HPDE6-E6E7 (cell line): ENCODE measurements at regions not wholly inside any gene's neighbourhood (a gene's known extent, or its start where the extent isn't known, plus 50 kb on each side); places are given as distances from the start of the nearest gene placed in this dataset.
"Not testable (repeated sequence)": the region's sequence is repeated elsewhere in the genome, so short reads cannot be mapped to it uniquely, and the experiment has no call there.

Experiments used
- DNase-seq: peaks from one replicate; pipeline ENCODE4 v3.0.0; 2011; ENCODE audit warnings: missing footprints; ENCODE audit errors: extremely low spot score

- no peak for DNase-seq
Observed at GRCh38 chr20:56724241-56724757, 95.2 kb downstream of the TFAP2C start.

GRCh38 chr20:56730003-56730402 lies 100.9 kb downstream of the TFAP2C start:
- DNase-seq = no peak

- DNase-seq = no peak
Observed at GRCh38 chr20:56730996-56731395, 101.9 kb downstream of the TFAP2C start.

- no peak for DNase-seq
Observed at GRCh38 chr20:56731476-56731875, 102.4 kb downstream of the TFAP2C start.

- no peak for DNase-seq
Observed at GRCh38 chr20:56733967-56734366, 104.9 kb downstream of the TFAP2C start.

GRCh38 chr20:56735084-56735642 lies 106.1 kb downstream of the TFAP2C start:
- DNase-seq = no peak

- DNase-seq = no peak
Observed at GRCh38 chr20:56736285-56736857, 107.3 kb downstream of the TFAP2C start.

- DNase-seq = not testable (repeated sequence)
Observed at GRCh38 chr20:56744325-56744821, 115.3 kb downstream of the TFAP2C start.

- DNase-seq = no peak
Observed at GRCh38 chr20:56748476-56749377, 119.6 kb downstream of the TFAP2C start.

GRCh38 chr20:56750430-56750829 lies 121.3 kb downstream of the TFAP2C start:
- DNase-seq = no peak

- no peak for DNase-seq
Observed at GRCh38 chr20:56752274-56752673, 123.2 kb downstream of the TFAP2C start.

- no peak for DNase-seq
Observed at GRCh38 chr20:56755201-56755600, 126.1 kb downstream of the TFAP2C start.

GRCh38 chr20:56756658-56757057 lies 127.6 kb downstream of the TFAP2C start:
- DNase-seq = not testable (repeated sequence)

GRCh38 chr20:56758706-56759105 lies 129.6 kb downstream of the TFAP2C start:
- DNase-seq = no peak

GRCh38 chr20:56759741-56760278 lies 130.7 kb downstream of the TFAP2C start:
- no peak for DNase-seq

- no peak for DNase-seq
Observed at GRCh38 chr20:56760610-56761009, 131.5 kb downstream of the TFAP2C start.

- no peak for DNase-seq
Observed at GRCh38 chr20:56761393-56761792, 132.3 kb downstream of the TFAP2C start.

- DNase-seq = no peak
Observed at GRCh38 chr20:56762401-56762800, 133.3 kb downstream of the TFAP2C start.

GRCh38 chr20:56762829-56763228 lies 133.7 kb downstream of the TFAP2C start:
- no peak for DNase-seq

GRCh38 chr20:56764671-56765070 lies 135.6 kb downstream of the TFAP2C start:
- no peak for DNase-seq

- DNase-seq = peak; percentile 89
Observed at GRCh38 chr20:56765172-56766073, 136.3 kb downstream of the TFAP2C start.
